Muscle of arm (tissue), 1 donor: ENCODE measurements at regions not wholly inside any gene's neighbourhood (a gene's known extent, or its start where the extent isn't known, plus 50 kb on each side); places are given as distances from the start of the nearest gene placed in this dataset.

Source experiments
- DNase-seq: peaks from one replicate; pipeline ENCODE4 v3.0.0-alpha.2; 2013

DNA sequence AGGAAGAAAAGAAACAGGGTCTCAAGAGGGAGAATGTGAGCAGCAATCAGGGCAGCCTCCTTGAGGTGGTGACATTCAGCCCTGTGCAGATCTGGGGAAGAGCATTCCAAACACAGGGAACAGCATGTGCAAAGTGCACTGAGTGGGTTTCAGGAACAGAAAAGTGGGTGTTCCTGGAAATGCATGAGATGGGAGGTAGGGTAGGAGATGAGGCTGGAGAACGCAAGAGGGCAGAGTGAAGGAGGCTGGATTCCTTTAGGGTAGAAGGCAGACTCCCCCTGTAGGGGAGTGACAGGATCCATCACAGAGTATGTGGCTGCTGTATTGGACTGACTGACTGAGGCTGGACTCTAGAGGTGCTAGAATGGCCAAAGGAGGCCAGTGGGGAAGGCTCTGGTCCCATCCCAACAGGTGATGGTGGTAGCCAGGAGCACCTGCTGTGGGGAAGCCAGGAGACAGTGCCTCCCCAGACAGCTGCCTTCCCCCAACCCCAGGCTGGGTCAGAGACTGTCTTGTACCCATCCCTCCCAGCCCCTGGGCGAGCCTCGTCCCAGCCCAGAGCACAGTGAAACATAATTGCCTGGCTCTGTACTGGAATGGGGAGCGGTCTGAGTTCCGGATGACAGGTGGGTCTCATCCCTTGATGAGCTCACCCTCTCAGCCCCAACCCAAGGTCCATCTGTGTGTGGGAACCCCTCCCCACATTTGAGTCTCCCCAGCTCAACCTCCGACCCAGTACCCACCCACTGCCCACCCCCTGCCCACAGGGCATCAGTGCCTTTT lies 419.4 kb downstream of the MN1 start:
- no peak for DNase-seq

DNA sequence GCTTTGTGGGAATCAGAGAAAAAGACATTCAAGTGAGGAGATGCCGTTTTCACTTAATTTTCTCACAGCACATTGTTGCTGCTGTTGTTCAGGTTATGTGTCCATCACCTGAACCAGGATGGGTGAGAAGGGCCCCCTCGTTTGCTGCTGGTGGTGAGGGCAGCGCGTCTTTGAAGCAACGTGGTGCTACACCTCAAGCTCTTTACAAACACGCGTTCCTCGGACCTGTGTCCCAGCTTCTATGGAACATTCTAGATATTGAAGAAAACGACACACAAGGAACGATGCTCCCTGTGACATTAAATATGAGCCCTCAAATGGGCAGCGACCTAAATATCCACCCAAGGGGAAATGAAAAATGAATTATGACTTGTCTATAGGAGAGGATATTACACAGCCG lies 418.6 kb downstream of the MN1 start:
- no peak for DNase-seq

- DNase-seq = no peak
Observed at GRCh38 chr22:27383896-27384295, 417.7 kb downstream of the MN1 start.

DNA sequence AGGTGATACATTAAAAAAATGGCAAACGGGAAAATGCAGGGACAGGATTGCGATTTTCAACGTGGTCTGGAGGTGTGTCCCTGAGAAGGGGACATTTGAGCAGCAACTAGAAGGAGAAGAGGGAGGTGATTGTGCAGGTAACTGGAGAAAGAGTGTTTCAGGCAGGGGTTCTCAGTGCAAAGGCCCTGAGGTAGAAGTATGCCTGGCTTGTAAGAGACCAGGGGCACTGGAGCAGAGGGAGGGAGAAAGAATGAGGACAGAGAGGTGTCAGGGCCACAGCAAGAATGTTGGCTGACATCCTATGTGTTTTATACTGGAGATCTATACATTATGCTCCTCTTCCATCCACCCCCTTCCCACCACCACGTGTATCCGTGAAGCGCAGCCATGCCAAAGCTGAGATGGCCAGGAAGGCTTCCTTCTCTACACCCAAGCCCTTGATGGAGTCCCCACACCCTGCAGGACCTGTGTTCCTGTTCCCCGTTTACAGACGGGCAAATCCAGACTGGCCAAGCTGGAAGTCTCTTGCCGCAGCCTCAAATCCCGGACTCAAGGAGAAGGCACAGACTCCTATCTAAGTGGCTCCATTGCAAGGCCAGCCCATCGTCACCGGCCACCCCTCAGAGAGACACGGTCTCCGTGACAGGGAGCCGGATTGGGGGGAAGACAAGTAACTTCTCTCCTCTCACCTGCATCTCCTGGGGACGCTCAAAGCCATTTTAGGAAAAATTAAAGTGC lies 416.1 kb downstream of the MN1 start:
- DNase-seq = no peak

GRCh38 chr22:27386186-27386585 lies 415.4 kb downstream of the MN1 start:
- no peak for DNase-seq

DNA sequence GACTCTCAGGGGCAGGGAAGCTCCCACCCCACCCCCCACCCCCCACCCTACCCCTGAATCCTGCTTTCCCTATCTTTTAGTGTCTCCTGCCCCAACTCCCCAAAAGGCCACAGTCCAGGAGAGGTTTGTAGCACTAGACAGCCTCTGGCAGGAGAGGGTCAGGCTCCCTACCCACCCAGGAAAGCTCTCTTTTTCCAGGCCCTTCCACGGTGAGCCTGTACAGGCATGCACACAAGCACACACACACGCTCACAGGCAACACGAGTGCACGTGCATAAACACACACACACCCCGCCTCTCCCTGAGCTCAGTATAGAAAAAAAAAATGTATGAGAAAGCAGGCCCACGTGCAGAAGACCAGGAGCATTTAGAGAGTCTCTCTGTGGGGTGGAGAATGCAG lies 414.0 kb downstream of the MN1 start:
- DNase-seq = no peak

DNA sequence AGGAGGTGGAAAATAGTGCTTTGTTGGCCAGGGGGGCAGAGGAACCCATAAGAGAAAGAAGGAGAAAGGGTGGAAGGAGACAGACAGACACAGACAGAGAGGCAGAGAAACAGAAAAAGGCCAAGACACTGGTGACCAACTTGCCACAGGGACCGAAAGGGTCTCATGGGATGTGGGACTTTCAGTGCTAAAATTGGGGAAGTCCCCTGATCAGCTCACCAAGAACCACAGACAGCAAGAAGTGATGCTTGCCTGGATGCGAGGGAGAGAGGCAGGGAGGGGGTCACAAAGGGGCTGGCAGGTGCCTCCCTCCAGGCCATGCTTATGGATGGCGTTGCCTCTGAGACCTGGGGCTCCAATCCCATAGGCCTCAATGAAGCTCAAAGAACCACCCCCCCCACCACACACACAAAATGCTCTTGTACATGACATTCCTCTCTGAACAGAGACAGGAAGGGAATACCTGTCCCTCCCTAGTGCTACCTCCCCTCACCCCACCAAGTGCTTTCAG lies 413.4 kb downstream of the MN1 start:
- DNase-seq = no peak

- DNase-seq = no peak
Observed at GRCh38 chr22:27389727-27390075, 411.9 kb downstream of the MN1 start.

GRCh38 chr22:27391092-27391770 lies 410.3 kb downstream of the MN1 start:
- DNase-seq = peak; percentile 49

DNA sequence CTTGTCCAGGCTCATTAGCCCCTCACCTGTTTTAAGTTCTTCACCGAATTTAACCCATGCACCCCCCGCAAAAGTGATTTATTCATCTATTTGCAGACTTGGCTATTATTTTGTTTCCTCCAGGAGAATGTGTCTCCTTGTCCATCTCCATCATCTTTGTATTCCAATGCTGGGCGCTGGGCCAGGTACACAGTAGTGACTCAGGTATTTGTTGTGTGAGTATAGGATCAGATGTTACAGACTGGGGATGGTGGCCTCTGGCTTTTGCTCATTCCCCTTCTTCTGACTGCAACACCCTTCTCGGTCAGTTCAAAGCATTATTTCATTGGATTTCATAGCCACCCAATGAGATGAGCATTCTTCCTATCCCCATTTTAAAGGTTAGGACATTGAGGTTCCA lies 408.2 kb downstream of the MN1 start:
- DNase-seq = no peak

GRCh38 chr22:27394806-27395404 lies 406.7 kb downstream of the MN1 start:
- no peak for DNase-seq

GRCh38 chr22:27397036-27397953 lies 404.3 kb downstream of the MN1 start:
- no peak for DNase-seq

GRCh38 chr22:27397954-27398342 lies 403.6 kb downstream of the MN1 start:
- no peak for DNase-seq

DNA sequence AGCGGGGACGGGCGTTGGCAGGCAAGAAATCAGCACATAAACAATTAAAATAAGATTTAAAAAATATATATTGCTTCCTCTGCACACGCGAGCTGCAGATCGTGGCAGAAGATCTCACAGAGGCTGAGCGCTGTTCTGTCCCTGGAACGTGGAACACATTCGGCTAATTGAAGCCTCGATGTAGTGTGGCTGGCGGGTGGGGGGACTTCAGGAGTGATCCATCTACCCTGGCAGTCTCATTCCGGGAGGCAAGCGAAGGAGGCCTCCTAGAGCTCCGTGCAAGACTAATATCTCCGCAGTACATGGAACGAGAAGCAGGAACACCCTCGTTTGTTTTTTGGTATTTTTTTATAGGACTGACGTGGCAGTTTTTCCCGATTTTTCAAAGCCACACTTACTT lies 402.4 kb downstream of the MN1 start:
- no peak for DNase-seq

- DNase-seq = no peak
Observed at GRCh38 chr22:27400811-27401210, 400.7 kb downstream of the MN1 start.

DNA sequence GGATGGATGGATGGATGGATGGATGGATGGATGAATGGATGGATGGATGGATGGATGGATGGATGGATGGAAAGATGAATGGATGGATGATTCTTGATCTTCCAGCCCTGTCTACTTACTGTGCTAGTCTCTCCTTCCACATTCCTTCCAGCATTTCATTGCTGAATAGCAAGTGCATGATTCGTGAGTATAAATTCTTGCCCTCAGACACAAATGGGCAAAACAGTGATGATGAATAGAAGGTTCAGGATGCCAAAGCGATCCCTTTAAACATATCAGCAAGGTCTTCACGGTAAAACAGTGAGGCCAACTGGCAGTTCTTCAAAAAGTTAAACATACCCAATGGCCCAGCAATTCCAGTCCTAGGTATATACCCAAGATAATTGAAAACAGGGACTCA lies 400.2 kb downstream of the MN1 start:
- DNase-seq = no peak

DNA sequence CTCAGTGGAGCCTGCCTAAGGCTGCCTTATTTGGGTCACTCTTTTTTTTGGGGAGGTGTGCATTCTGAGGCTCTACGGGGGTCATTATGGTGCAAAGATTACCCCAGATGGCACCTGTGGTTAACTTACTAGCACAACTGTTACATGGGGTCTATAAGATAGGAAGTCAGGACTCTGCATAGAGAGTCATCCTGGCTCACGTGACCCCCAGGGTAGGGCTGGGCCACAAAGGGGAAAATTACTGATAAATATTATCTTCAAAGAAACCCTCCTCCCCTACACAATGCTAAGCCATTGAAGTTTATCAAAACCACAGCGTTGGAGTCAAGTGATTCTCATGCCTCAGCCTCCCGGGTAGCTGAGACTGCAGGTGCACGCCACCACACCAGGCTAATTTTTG lies 397.1 kb downstream of the MN1 start:
- no peak for DNase-seq

DNA sequence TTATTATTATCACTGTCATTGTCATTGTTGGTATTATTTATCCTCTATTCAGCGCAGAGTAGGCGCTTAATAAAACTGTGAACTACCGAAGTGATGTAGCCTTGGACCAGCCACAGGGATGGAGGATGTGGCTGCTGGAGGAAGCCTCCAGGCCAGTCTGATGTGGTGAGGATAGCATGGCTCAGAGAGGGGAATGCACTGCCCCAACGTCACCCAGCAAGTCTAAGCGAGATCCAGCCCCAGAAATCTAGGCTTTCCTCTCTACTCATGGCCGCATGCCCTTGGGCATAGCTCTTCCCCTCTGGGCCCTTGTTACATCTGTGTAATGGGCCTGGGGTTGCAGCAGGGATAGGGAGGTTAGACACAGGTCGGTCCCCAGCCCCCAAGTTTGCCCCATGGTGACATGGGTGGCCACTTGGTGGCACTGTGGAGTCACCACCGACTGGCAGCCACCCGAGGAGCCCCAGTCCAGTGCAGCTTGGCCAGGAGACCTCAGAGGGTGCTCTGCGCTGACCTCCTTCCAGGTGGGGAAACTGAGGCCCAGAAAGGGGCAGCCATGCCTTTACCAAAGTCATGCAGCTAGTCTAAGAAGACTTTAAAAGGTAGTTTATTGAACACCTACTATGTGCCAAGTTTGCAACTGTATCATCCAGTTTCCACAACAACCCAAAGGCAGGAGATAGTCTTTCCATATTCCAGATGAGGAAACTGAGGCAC lies 395.7 kb downstream of the MN1 start:
- no peak for DNase-seq

DNA sequence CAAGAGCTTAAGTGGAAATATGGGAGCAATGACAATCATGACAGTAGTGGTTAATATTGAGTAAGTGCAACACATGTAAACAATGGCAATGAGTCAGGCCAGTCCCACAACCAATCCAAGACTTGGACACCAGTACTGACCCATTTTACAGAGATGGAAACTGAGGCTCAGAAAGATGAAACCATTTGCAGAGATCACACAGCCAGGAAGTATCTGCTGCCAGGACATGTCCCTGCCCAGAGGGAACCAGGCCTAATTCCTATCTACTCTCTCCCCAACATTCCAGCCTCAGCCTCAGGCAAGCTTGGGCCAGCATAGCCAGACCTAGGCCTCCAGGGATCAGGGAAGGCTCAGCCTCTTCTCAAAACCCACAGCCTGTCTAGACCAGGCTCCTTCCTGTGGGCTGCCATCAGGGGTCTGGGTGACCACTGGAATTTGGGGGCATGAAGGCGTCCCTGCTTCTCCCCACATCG lies 395.1 kb downstream of the MN1 start:
- no peak for DNase-seq

GRCh38 chr22:27407369-27407985 lies 394.1 kb downstream of the MN1 start:
- no peak for DNase-seq
